ENCODE measurements at regions not wholly inside any gene's neighbourhood (a gene's known extent, or its start where the extent isn't known, plus 50 kb on each side); places are given as distances from the start of the nearest gene placed in this dataset.

GRCh38 chr3:113055961-113056360, 65.2 kb downstream of the GTPBP8 start:
- no peak for TF ChIP-seq HDGF (IDR thresholded peaks at IDR 0.05; ENCODE audit: borderline replicate concordance)
- no peak for TF ChIP-seq SUZ12 (IDR thresholded peaks at IDR 0.05)

Data from HEK293T (cell line).